GM18505 (cell line): ENCODE measurements at regions not wholly inside any gene's neighbourhood (a gene's known extent, or its start where the extent isn't known, plus 50 kb on each side); places are given as distances from the start of the nearest gene placed in this dataset.
"Not testable (repeated sequence)": the region's sequence is repeated elsewhere in the genome, so short reads cannot be mapped to it uniquely, and the experiment has no call there.

Source experiments
- ATAC-seq: cut with Tn5 transposase; IDR thresholded peaks from one replicate; pipeline ENCODE4 v1.9.1; 2021; ENCODE audit not compliant: unreplicated experiment
- POLR2A ChIP-seq: IDR thresholded peaks from 4 replicates; pipeline ENCODE4 v1.6.1; 2011; ENCODE audit warnings: borderline replicate concordance; ENCODE audit not compliant: insufficient read depth, insufficient read length; ENCODE audit errors: extremely low read depth

GRCh38 chr5:104909803-104910202 lies 1347.2 kb upstream of the NUDT12 start:
- TF ChIP-seq POLR2A = no peak
- no peak for ATAC-seq

GRCh38 chr5:104904561-104904960 lies 1342.0 kb upstream of the NUDT12 start:
- no peak for TF ChIP-seq POLR2A
- ATAC-seq = no peak

- no peak for ATAC-seq
- no peak for TF ChIP-seq POLR2A
These were observed 1341.4 kb upstream of the NUDT12 start for GRCh38 chr5:104903941-104904340.

GRCh38 chr5:104891596-104891995 lies 1329.0 kb upstream of the NUDT12 start:
- no peak for TF ChIP-seq POLR2A
- no peak for ATAC-seq

DNA sequence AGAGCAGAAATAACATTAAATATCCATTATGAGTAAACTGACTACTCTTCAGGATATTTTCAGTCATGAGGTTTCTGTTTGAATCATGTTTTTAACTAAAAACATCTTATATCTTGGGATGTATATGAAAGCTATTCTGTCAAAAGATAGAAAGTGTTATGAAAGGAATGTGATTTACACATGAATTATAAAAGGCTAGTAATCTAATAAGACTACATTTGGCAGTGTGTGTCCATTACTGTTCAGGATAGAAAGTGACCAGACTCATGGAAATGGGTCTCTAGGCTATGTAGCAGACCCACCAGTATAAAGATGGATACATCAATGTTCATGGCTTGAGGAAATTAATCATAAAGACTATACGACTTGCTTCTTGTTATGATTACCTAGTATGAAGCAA lies 1328.2 kb upstream of the NUDT12 start:
- no peak for TF ChIP-seq POLR2A
- ATAC-seq = no peak

DNA sequence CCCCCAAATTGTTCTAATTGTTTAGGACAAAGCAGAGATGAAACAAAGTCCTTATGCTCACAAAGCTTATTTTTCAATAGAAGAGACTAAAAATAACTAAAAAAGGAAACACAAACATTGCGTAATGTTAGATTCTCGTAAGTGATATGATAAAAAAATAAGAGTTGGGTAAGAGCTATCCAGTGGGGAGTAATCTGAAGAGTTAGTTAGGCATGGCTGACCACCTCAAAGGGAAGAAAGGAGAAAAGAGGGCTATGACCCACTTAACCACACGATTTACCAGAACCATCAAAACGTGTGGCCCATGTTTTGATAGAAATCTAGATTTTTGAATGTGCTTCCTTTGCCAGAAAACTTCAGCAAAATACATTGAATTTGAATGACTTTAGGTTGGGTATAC lies 1296.8 kb upstream of the NUDT12 start:
- no peak for ATAC-seq
- no peak for TF ChIP-seq POLR2A

- not testable (repeated sequence) for ATAC-seq
These were observed 1289.5 kb upstream of the NUDT12 start for GRCh38 chr5:104852099-104852498.

GRCh38 chr5:104845541-104845940 lies 1283.0 kb upstream of the NUDT12 start:
- no peak for ATAC-seq
- TF ChIP-seq POLR2A = no peak

GRCh38 chr5:104843822-104844221 lies 1281.2 kb upstream of the NUDT12 start:
- ATAC-seq = no peak
- TF ChIP-seq POLR2A = no peak

DNA sequence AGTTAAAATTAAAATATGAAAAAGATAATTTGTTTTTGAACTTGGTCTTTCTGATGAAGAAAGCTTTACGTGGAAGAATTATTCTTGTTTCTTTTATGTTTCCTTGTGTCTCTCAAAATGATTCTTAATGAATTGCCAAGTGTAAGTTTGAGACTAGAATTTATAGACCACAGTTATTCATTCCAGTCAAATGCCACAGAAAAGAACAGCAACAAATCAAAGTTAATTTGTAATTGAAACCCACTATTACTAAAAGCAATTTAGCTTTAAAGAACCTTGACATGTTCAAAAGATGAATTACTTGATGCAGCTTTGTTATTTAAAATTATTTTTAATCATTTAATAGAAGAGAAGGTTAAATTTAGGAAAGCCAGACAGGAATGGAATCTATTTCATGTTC lies 1277.7 kb upstream of the NUDT12 start:
- no peak for ATAC-seq
- TF ChIP-seq POLR2A = no peak

- not testable (repeated sequence) for ATAC-seq
These were observed 1268.9 kb upstream of the NUDT12 start for GRCh38 chr5:104831515-104831914.

DNA sequence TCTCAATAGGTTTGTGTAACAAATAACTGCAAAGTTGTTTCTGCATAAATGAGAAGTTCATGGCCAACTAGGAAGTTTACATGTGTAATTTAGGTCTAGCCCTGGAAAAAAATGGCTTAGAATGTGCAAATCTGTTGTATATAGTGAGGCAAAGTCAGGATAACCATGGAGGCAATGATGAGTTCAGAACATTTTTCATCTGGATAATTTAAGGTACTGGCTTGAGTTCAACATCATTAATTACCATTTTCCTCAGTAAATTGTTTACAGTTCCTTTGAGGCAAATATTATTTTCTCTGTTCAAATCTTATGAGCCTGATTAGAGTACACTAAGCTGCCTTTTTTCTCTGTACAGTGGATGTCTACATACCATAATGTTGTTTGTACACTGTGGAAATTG lies 1259.0 kb upstream of the NUDT12 start:
- ATAC-seq = no peak
- no peak for TF ChIP-seq POLR2A

- ATAC-seq = no peak
- TF ChIP-seq POLR2A = no peak
These were observed 1254.5 kb upstream of the NUDT12 start for GRCh38 chr5:104817127-104817526.

DNA sequence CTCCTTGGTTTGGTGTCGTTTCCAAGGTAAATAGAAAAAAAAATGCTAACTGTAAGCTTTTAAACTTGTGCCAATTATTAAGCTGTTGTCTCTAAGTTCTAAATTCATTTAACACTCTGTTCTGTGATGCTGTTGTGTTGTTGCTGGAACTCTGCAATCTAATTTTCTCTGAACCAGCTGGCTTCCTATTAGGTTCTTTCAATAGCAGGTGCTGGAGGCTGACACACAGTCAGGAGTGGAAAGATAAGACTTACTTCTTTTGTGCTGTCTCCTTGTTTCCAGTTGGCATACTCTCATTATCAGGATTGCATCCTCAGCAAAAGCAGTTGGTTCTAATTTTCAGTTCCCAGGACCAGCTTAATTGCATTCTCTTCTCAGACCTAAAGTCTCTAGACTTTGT lies 1252.6 kb upstream of the NUDT12 start:
- no peak for ATAC-seq
- TF ChIP-seq POLR2A = no peak

DNA sequence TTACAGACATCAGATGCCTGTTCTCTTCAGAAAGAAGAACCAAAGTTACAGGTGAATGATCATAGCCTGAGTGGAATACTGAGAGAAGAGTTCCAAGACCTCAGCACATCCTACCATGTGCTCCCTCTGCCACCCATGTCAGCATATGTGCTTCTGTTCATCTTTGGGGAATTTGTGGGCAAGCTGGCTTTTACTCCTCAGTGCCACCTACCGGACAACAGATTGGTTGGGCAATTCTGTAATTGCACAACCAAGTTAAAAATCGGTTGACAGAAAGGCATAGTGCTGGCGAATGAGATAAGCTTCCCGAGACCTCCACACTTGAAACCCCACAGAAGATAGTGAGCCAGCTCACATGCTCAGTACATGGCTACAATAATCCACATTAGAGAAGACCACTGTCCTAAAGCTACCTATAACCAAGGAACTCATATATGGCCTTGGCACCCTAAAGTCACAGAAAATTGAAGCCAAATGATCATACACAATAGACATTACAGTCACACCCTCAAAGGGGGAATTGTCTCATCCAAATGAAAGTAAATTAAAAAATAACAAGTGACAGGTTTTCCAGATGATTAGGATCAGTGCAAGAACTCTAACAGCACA lies 1238.0 kb upstream of the NUDT12 start:
- no peak for ATAC-seq
- no peak for TF ChIP-seq POLR2A
